ENCODE measurements at regions not wholly inside any gene's neighbourhood (a gene's known extent, or its start where the extent isn't known, plus 50 kb on each side); places are given as distances from the start of the nearest gene placed in this dataset.
"Not testable (repeated sequence)": the region's sequence is repeated elsewhere in the genome, so short reads cannot be mapped to it uniquely, and the experiment has no call there.

GRCh38 chr20:41693136-41693979, 75.2 kb upstream of the CHD6 start:
- Histone ChIP-seq H3K36me3 (ENCODE audit: control insufficient read depth in 2 of 2, insufficient read depth in 2 of 2, low read length in 1 of 2) (no peaks in the 10 kb centered on the region), H3K9me3 (ENCODE audit: control insufficient read depth in 2 of 2, insufficient read depth in 1 of 2, low read length in 1 of 2) (no peaks in the 10 kb centered on the region), H3K27ac (ENCODE audit: low read depth in 1 of 2, low read length in 1 of 2) (peak overlapping the region; percentile 79 to 91), H3K4me1 (ENCODE audit: control insufficient read depth in 2 of 2, insufficient read depth in 2 of 2, low read length in 2 of 2) (peaks cover 0 to 5% of the 10 kb centered on the region in 2 donors), H3K27me3 (ENCODE audit: control insufficient read depth in 2 of 2, insufficient read depth in 1 of 2, low read length in 1 of 2) (peaks cover 0 to 3% of the 10 kb centered on the region in 2 donors), H3K4me3 (ENCODE audit: low read length in 2 of 2) (peak overlapping the region; percentile 63 to 74)
- WGBS = under 1% methylated on average over 33 of the region's 33 CpGs
- DNase-seq (ENCODE audit: low read depth in 6 of 9, low spot score in 9 of 9) = peak; percentile 72 to 94 (median 83)

- H3K27me3 ChIP-seq (ENCODE audit: control insufficient read depth in 2 of 2, insufficient read depth in 1 of 2, low read length in 1 of 2) = peaks cover 0 to 3% of the 10 kb centered on the region in 2 donors
- no peaks in the 10 kb centered on the region for H3K9me3 ChIP-seq (ENCODE audit: control insufficient read depth in 2 of 2, insufficient read depth in 1 of 2, low read length in 1 of 2)
- no peaks in the 10 kb centered on the region for H3K36me3 ChIP-seq (ENCODE audit: control insufficient read depth in 2 of 2, insufficient read depth in 2 of 2, low read length in 1 of 2)
- 9% methylated on average over 29 of the region's 29 CpGs for WGBS
- H3K4me1 ChIP-seq (ENCODE audit: control insufficient read depth in 2 of 2, insufficient read depth in 2 of 2, low read length in 2 of 2) = peaks cover 0 to 5% of the 10 kb centered on the region in 2 donors
- peak in 8 of 9 donors; percentile 25 to 86 (median 61) for DNase-seq (ENCODE audit: low read depth in 6 of 9, low spot score in 9 of 9)
- H3K27ac ChIP-seq (ENCODE audit: low read depth in 1 of 2, low read length in 1 of 2) = peak overlapping the region; percentile 79 to 91
- H3K4me3 ChIP-seq (ENCODE audit: low read length in 2 of 2) = peak overlapping the region; percentile 63 to 74
Measured at GRCh38 chr20:41692479-41693135, 74.4 kb upstream of the CHD6 start.

GRCh38 chr20:41691443-41691842, 73.3 kb upstream of the CHD6 start:
- Histone ChIP-seq H3K36me3 (ENCODE audit: control insufficient read depth in 2 of 2, insufficient read depth in 2 of 2, low read length in 1 of 2) (no peaks in the 10 kb centered on the region), H3K27me3 (ENCODE audit: control insufficient read depth in 2 of 2, insufficient read depth in 1 of 2, low read length in 1 of 2) (no peaks in the 10 kb centered on the region), H3K27ac (ENCODE audit: low read depth in 1 of 2, low read length in 1 of 2) (no peak overlapping the region), H3K4me1 (ENCODE audit: control insufficient read depth in 2 of 2, insufficient read depth in 2 of 2, low read length in 2 of 2) (peaks cover 0 to 5% of the 10 kb centered on the region in 2 donors), H3K9me3 (ENCODE audit: control insufficient read depth in 2 of 2, insufficient read depth in 1 of 2, low read length in 1 of 2) (no peaks in the 10 kb centered on the region), H3K4me3 (ENCODE audit: low read length in 2 of 2) (no peak overlapping the region)
- 97% methylated on average over 2 of the region's 2 CpGs for WGBS
- no peak for DNase-seq (ENCODE audit: low read depth in 6 of 9, low spot score in 9 of 9)

- Histone ChIP-seq H3K27me3 (ENCODE audit: control insufficient read depth in 2 of 2, insufficient read depth in 1 of 2, low read length in 1 of 2) (no peaks in the 10 kb centered on the region), H3K27ac (ENCODE audit: low read depth in 1 of 2, low read length in 1 of 2) (no peak overlapping the region), H3K4me1 (ENCODE audit: control insufficient read depth in 2 of 2, insufficient read depth in 2 of 2, low read length in 2 of 2) (peaks cover 0 to 5% of the 10 kb centered on the region in 2 donors), H3K9me3 (ENCODE audit: control insufficient read depth in 2 of 2, insufficient read depth in 1 of 2, low read length in 1 of 2) (no peaks in the 10 kb centered on the region), H3K4me3 (ENCODE audit: low read length in 2 of 2) (no peak overlapping the region), H3K36me3 (ENCODE audit: control insufficient read depth in 2 of 2, insufficient read depth in 2 of 2, low read length in 1 of 2) (no peaks in the 10 kb centered on the region)
- DNase-seq (ENCODE audit: low read depth in 6 of 9, low spot score in 9 of 9) = no peak
- 97% methylated on average over 1 of the region's 1 CpG for WGBS
Measured at GRCh38 chr20:41690702-41691101, 72.5 kb upstream of the CHD6 start.

- no peaks in the 10 kb centered on the region for H3K27me3 ChIP-seq (ENCODE audit: control insufficient read depth in 2 of 2, insufficient read depth in 1 of 2, low read length in 1 of 2)
- H3K4me3 ChIP-seq (ENCODE audit: low read length in 2 of 2) = no peak overlapping the region
- no peak for DNase-seq (ENCODE audit: low read depth in 6 of 9, low spot score in 9 of 9)
- WGBS = 98% methylated on average over 6 of the region's 6 CpGs
- no peaks in the 10 kb centered on the region for H3K4me1 ChIP-seq (ENCODE audit: control insufficient read depth in 2 of 2, insufficient read depth in 2 of 2, low read length in 2 of 2)
- H3K36me3 ChIP-seq (ENCODE audit: control insufficient read depth in 2 of 2, insufficient read depth in 2 of 2, low read length in 1 of 2) = no peaks in the 10 kb centered on the region
- no peak overlapping the region for H3K27ac ChIP-seq (ENCODE audit: low read depth in 1 of 2, low read length in 1 of 2)
- H3K9me3 ChIP-seq (ENCODE audit: control insufficient read depth in 2 of 2, insufficient read depth in 1 of 2, low read length in 1 of 2) = no peaks in the 10 kb centered on the region
Measured at GRCh38 chr20:41686961-41687360, 68.8 kb upstream of the CHD6 start.

GRCh38 chr20:41685145-41685544, 67.0 kb upstream of the CHD6 start:
- not testable (repeated sequence) for H3K27ac ChIP-seq (ENCODE audit: low read depth in 1 of 2, low read length in 1 of 2); H3K36me3 ChIP-seq (ENCODE audit: control insufficient read depth in 2 of 2, insufficient read depth in 2 of 2, low read length in 1 of 2); H3K27me3 ChIP-seq (ENCODE audit: control insufficient read depth in 2 of 2, insufficient read depth in 1 of 2, low read length in 1 of 2); DNase-seq (ENCODE audit: low read depth in 6 of 9, low spot score in 9 of 9); H3K4me1 ChIP-seq (ENCODE audit: control insufficient read depth in 2 of 2, insufficient read depth in 2 of 2, low read length in 2 of 2); H3K9me3 ChIP-seq (ENCODE audit: control insufficient read depth in 2 of 2, insufficient read depth in 1 of 2, low read length in 1 of 2); H3K4me3 ChIP-seq (ENCODE audit: low read length in 2 of 2)
- WGBS = 88% methylated on average over 4 of the region's 4 CpGs

- 97% methylated on average over 2 of the region's 2 CpGs for WGBS
Measured at GRCh38 chr20:41678799-41679198, 60.6 kb upstream of the CHD6 start.

GRCh38 chr20:41672282-41672681, 54.1 kb upstream of the CHD6 start:
- DNase-seq (ENCODE audit: low read depth in 6 of 9, low spot score in 9 of 9) = no peak
- peaks cover 0 to 6% of the 10 kb centered on the region in 2 donors for H3K27me3 ChIP-seq (ENCODE audit: control insufficient read depth in 2 of 2, insufficient read depth in 1 of 2, low read length in 1 of 2)
- no peaks in the 10 kb centered on the region for H3K9me3 ChIP-seq (ENCODE audit: control insufficient read depth in 2 of 2, insufficient read depth in 1 of 2, low read length in 1 of 2)
- no peaks in the 10 kb centered on the region for H3K4me1 ChIP-seq (ENCODE audit: control insufficient read depth in 2 of 2, insufficient read depth in 2 of 2, low read length in 2 of 2)
- no peaks in the 10 kb centered on the region for H3K36me3 ChIP-seq (ENCODE audit: control insufficient read depth in 2 of 2, insufficient read depth in 2 of 2, low read length in 1 of 2)
- H3K27ac ChIP-seq (ENCODE audit: low read depth in 1 of 2, low read length in 1 of 2) = no peak overlapping the region
- H3K4me3 ChIP-seq (ENCODE audit: low read length in 2 of 2) = no peak overlapping the region
- WGBS = 98% methylated on average over 3 of the region's 3 CpGs

More at GRCh38 chr20:41678799-41679198, 60.6 kb upstream of the CHD6 start:
- Histone ChIP-seq H3K4me1 (ENCODE audit: control insufficient read depth in 2 of 2, insufficient read depth in 2 of 2, low read length in 2 of 2) (no peaks in the 10 kb centered on the region), H3K4me3 (ENCODE audit: low read length in 2 of 2) (no peak overlapping the region), H3K27ac (ENCODE audit: low read depth in 1 of 2, low read length in 1 of 2) (no peak overlapping the region), H3K36me3 (ENCODE audit: control insufficient read depth in 2 of 2, insufficient read depth in 2 of 2, low read length in 1 of 2) (no peaks in the 10 kb centered on the region), H3K27me3 (ENCODE audit: control insufficient read depth in 2 of 2, insufficient read depth in 1 of 2, low read length in 1 of 2) (no peaks in the 10 kb centered on the region), H3K9me3 (ENCODE audit: control insufficient read depth in 2 of 2, insufficient read depth in 1 of 2, low read length in 1 of 2) (no peaks in the 10 kb centered on the region)
- no peak for DNase-seq (ENCODE audit: low read depth in 6 of 9, low spot score in 9 of 9)

- Histone ChIP-seq H3K4me1 (ENCODE audit: control insufficient read depth in 2 of 2, insufficient read depth in 2 of 2, low read length in 2 of 2) (no peaks in the 10 kb centered on the region), H3K4me3 (ENCODE audit: low read length in 2 of 2) (no peak overlapping the region), H3K9me3 (ENCODE audit: control insufficient read depth in 2 of 2, insufficient read depth in 1 of 2, low read length in 1 of 2) (no peaks in the 10 kb centered on the region), H3K36me3 (ENCODE audit: control insufficient read depth in 2 of 2, insufficient read depth in 2 of 2, low read length in 1 of 2) (no peaks in the 10 kb centered on the region), H3K27me3 (ENCODE audit: control insufficient read depth in 2 of 2, insufficient read depth in 1 of 2, low read length in 1 of 2) (peaks cover 0 to 6% of the 10 kb centered on the region in 2 donors), H3K27ac (ENCODE audit: low read depth in 1 of 2, low read length in 1 of 2) (no peak overlapping the region)
- DNase-seq (ENCODE audit: low read depth in 6 of 9, low spot score in 9 of 9) = no peak
- 92% methylated on average over 6 of the region's 6 CpGs for WGBS
Measured at GRCh38 chr20:41671143-41671542, 53.0 kb upstream of the CHD6 start.

Measured in thymus (tissue), 11 donors.